ENCODE measurements at regions not wholly inside any gene's neighbourhood (a gene's known extent, or its start where the extent isn't known, plus 50 kb on each side); places are given as distances from the start of the nearest gene placed in this dataset.

GRCh38 chr18:72692086-72692485 is 147.9 kb upstream of the CBLN2 start:
- no peak for DNase-seq

DNA sequence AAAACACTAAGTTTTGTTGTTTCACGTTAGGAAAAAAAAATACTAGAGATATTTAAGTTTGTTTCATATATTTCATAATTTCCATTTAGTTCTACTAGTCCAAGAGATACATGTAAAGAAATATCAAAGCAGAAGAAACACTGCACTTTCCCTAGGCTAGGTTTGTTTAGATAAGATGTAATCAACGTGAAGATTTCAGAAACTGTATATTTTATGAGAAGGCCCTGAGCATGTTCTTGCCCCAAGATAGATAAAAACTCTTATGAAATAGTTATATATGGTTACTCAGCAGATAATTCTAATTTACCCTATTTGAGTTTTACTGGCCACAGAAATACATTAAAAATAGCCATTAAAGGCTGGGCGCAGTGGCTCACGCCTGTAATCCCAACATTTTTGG is 143.6 kb upstream of the CBLN2 start:
- DNase-seq, result no peak

DNA sequence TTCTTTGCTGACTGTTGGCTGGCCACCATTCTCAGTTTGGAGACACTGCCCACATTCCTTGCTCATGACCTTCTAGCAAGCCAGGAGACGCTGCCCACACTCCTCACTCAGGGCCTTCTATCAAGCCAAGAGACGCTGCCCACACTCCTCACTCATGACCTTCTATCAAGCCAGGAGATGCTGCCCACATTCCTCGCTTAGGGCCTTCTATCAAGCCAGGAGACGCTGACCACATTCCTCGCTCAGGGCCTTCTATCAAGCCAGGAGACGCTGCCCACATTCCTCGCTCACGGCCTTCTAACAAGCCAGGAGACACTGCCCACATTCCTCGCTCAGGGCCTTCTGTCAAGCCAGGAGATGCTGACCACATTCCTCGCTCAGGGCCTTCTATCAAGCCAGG is 131.3 kb upstream of the CBLN2 start:
- DNase-seq, result no peak

DNA sequence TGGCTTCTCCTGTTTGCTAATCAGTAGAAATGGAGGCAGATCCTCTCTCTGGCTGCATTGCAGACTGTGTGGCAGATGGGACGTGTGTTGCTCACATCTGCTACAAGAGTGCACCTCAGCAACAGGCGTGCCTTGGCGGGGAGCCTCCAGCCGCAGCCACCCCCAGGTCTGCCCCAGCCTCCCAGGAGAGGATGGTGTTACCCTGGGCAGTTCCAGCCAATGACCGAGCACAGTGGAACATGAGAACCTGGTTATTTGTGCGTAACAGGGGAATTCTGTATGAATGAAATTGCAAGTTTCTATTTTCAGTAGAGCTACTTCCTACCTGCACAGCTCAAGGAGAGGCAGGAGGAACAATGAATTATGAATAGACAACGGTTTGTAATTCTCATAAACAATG is 130.6 kb upstream of the CBLN2 start:
- DNase-seq, result no peak

DNA sequence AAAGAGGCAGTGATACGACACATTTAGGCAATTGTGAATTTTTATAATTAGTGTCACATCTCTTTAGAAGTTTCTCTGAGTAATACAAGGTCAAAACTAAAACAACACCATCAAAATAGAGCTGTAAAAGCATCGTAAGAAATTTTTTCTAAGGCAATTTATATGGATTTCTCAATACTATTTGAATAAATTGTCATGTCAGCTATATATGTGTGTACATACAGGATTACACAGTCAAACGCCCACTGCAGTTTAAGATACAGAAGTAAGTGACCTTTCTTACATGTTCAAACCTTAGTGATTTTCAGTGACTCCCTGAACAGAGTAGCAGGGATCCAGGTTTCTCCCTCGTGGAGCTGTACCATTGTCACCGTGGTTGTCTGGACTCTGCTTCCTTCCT is 129.1 kb upstream of the CBLN2 start:
- DNase-seq, result no peak

- peak; percentile 32 for DNase-seq
These were observed 128.4 kb upstream of the CBLN2 start for GRCh38 chr18:72672364-72673184.

DNA sequence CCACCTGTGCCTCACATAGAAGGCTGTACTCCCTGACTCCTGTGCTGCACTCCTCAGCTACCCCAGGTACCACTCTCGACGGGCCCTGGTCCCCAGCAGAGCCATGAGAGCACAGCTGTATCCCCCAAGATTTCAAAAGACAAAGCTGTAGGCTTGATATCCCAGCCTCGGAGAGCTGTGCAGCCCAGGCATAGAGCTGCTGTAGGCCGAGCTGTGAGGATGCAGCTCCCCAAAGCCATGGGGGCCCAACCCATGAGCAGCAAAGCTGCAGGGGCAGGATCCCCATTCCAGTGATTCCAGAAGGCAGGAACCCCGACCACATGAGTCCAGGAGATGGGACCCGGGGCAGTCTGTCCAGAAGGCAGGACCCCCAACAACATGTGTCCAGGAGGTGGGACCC is 123.8 kb upstream of the CBLN2 start:
- DNase-seq, result no peak

DNA sequence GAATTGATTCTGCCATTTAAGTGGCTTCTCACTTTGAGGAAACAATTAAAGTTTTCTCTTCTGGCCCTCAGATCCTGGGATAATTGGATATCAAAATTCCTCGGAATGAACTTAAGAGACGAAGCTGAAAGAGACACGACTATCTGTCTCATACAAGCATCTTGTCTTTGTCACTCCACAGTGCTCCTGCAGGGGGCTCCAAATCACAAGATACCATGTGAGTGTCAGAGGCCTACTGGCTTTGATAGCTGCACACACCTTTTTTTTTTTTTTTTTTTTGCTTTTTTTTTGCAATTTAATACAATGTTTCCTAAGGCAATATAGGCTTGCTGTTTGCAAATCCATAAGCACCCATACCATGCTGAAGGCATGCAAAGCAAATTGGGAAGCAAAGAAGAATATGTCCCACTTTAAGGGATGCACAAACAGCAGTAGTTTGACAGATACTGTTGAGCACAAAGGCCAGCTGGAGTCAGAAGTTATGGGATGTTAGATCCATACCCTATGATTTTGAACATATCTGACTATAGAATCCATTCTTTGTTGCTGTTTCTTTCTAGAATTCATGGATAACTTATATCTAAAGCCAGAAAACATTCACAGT is 109.0 kb upstream of the CBLN2 start:
- DNase-seq, result peak; percentile 3

DNA sequence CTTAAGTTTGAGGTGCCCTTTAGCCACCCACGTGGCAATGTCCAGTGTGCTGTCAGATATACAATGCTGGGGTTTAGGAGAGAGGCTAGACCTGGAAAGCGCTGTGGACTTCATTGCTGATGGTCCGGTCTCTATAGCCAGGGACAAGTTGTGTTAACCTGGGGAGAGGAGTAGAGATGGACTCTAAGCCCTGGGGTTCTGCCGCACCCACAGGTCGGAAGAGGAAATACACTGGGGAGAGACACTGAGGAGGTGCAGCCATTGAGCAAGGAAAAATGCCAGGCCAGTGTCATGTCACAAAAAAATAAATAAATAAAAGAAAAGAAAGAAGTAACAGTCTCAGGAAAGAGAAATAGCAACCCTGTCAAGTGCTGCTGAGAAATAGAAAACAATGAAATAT is 106.9 kb upstream of the CBLN2 start:
- DNase-seq, result no peak

- DNase-seq, result no peak
These were observed 104.4 kb upstream of the CBLN2 start for GRCh38 chr18:72648481-72648960.

DNA sequence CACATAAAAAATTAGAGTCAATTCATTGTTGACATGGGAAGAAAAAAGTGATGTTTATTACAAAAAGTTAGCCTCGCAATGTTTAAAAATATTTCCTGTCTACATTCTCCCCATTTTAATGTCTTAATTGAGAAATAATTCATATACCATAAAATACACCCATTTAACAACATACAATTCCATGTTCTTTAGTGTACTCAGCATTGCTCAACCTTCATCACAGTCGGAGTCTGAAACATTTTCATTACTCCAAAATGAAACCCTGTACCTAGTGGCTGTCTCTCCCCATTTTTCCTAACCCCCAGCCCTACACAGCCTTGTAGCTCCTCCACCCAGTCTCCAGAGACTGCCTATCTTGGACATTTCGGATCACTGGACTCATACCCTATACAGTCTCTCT is 103.9 kb upstream of the CBLN2 start:
- DNase-seq, result no peak

DNA sequence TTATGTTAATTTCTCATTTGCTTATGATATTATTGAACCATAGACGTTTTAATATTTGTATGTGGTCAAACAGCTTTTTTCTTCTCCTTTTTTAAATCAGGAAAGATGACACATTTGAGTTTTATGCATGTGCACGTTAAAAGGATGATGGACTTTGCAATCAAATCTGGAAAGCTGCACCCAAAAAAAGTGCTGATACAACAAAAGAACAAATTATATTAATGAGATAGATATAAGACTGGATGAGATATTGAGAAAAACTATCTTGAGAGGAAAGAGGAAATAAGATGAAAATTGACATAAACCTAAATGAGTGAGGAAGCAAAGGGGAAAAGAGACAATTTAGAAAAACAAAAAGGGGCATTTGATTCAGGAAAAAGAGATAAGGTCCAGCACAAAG is 96.4 kb upstream of the CBLN2 start:
- DNase-seq, result no peak

- no peak for DNase-seq
These were observed 94.2 kb upstream of the CBLN2 start for GRCh38 chr18:72638376-72638775.

- no peak for DNase-seq
These were observed 93.6 kb upstream of the CBLN2 start for GRCh38 chr18:72637721-72638120.

GRCh38 chr18:72637299-72637698 is 93.2 kb upstream of the CBLN2 start:
- DNase-seq, result no peak

GRCh38 chr18:72636611-72637010 is 92.5 kb upstream of the CBLN2 start:
- DNase-seq, result no peak

DNA sequence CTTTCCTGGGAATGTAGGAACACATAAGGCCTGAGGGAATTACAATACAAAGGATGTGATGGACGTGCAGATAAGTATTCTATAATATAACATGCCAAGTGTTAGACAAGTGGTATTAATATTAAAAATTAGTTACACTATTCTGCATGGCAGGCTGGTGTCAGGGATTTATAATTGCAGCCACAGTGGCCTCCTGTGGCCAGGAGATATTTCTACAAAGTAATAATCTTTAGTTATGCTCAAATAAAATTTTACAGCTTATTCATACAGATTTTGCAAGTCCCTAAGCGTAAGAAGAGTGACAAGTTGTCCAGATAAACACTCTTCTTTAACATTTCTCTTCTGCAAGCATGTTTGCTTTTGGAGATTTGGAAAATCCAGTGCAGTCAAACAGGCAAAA is 90.4 kb upstream of the CBLN2 start:
- no peak for DNase-seq

DNA sequence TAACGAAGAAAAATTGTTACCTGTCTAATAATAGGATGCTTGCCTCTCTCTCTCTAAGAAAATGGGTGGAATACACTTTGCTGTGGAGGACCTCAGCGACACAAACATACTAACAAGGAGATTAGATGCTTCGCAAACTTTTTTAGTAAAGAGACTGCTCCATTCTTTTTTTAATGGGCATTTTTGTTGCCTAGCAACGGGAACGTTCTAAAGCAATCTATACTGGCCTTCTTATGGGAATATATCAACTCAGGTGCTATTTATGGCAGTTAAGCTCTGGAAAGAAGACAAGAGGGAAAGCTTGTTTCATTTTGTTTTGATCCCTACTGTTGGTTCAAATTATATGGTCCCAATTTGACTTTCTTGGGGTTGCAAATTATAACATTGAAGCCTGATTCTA is 86.8 kb upstream of the CBLN2 start:
- DNase-seq, result no peak

GRCh38 chr18:72623444-72623843 is 79.3 kb upstream of the CBLN2 start:
- no peak for DNase-seq

- DNase-seq, result no peak
These were observed 69.4 kb upstream of the CBLN2 start for GRCh38 chr18:72613534-72613930.

GRCh38 chr18:72612894-72613533 is 68.9 kb upstream of the CBLN2 start:
- peak; percentile 70 for DNase-seq

GRCh38 chr18:72605376-72605775 is 61.2 kb upstream of the CBLN2 start:
- DNase-seq, result no peak

DNA sequence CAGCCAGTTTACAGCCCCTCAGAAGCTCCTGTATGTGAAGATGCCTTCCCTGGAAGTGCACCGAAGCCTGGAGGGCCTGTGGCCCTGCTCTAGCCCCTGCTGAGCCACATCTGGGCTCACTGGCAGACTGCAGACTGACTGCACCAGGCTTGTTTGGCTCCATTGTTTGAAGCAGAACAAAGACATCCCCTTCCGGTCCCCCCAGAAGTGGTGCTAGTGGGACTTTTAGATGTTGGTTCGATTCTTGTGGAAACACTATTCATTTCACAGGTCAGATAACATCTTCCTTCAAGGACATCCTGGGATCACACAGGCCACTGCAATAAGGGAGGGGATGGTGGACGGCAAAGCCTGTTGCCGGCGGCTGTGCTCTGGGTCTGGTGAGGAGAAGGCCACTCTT is 57.8 kb upstream of the CBLN2 start:
- no peak for DNase-seq

- no peak for DNase-seq
These were observed 57.3 kb upstream of the CBLN2 start for GRCh38 chr18:72601481-72601880.

Measured in MV-4-11 (cell line).